HG03135 (cell line): ENCODE measurements at regions not wholly inside any gene's neighbourhood (a gene's known extent, or its start where the extent isn't known, plus 50 kb on each side); places are given as distances from the start of the nearest gene placed in this dataset.

Source experiments
- ATAC-seq: cut with Tn5 transposase; IDR thresholded peaks from one replicate; pipeline ENCODE4 v1.9.1; 2021; ENCODE audit warnings: mild to moderate bottlenecking, moderate library complexity; ENCODE audit not compliant: unreplicated experiment

DNA sequence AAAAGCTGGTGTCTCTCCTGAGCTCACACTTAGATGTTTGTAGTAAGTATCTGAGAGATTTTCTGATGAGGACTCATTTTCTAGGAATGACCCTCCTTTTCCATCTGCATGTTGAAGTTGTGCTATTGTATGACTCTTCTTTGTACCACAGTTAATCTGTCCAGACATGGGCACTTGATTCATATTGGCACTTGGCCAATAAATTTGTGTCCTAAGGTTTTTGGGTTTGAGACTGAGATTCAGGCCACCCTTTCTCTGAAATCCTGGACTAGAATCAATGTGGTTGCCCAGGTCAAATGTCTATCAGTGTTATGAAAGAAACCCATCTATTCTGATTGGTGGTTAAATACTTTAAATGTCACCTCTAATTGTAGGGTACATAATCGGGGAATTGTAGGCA lies 869.0 kb downstream of the SH3BGRL start:
- ATAC-seq, result no peak

DNA sequence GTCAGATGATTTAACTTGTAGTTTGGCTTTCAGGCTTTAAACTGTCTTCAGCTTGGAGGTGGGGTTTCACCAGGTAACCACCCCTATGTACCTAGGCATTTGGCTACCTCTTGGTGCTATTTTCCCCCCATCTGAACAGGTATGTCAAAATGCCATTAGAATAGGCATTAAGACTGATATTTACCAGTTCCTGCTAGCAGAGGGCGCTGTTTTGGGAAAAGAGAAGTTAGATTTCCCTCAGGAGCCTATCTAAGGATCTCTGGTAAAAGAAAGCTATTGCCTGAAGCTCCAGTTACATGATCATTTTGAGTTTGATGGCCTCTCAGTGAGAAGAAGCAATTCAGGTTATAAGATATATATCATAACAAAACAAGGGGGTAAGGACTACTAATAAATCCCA lies 879.1 kb downstream of the SH3BGRL start:
- ATAC-seq, result no peak

DNA sequence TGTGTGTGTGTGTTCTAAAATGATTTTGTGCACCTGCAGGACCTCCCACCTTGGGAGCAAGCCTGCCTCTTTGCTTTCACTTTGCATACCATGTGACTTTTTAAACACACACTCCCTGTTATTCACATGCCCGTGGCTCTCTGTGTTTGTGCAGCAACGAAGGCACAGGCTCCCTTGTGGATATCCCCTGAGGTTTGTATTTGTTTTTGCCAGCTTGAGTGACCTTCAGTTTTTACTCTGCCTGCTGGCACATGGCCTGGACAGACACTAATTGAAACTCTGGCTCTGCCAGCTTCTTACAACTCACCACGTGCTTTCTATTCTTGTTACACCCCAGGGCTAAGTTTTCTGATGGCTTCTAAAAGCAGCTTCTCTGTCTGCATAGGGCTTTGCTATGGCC lies 885.8 kb downstream of the SH3BGRL start:
- ATAC-seq, result no peak

DNA sequence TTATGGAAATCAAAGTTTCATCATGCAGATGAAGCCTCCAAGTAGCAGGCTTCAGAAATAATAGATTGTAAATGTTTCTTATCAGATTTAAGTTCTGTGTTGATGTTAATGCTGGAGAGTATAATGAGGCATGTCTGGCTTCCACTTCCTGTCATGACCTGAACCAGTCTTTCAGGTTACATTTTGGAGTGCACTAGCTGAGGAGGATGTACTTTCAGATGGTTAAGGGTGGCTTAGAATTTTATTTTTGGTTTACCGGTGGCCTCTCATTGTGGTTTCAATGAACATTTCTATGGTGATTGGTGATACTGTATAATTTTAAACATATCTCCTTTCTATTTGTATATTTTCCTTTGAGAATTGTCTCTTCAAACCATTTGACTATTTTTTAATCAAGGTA lies 890.4 kb downstream of the SH3BGRL start:
- ATAC-seq, result no peak

DNA sequence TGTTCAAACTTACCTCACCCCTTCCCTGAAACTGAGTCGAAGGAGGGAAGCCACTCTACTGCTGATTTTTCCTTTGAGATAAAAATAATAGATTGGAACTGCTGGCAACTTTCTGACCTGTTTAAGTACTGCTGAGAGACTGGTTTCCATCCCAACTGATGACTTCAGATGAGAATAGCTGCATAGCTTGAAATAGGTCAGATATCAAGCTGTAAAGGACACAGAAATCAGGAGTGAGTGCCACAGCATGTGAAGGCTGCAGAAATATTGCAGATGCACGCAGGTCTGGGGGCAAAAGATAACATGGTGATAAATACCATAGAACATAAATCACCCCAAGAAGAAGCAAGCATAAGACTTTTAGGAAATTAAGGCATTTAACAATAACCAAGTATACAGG lies 923.2 kb downstream of the SH3BGRL start:
- no peak for ATAC-seq

DNA sequence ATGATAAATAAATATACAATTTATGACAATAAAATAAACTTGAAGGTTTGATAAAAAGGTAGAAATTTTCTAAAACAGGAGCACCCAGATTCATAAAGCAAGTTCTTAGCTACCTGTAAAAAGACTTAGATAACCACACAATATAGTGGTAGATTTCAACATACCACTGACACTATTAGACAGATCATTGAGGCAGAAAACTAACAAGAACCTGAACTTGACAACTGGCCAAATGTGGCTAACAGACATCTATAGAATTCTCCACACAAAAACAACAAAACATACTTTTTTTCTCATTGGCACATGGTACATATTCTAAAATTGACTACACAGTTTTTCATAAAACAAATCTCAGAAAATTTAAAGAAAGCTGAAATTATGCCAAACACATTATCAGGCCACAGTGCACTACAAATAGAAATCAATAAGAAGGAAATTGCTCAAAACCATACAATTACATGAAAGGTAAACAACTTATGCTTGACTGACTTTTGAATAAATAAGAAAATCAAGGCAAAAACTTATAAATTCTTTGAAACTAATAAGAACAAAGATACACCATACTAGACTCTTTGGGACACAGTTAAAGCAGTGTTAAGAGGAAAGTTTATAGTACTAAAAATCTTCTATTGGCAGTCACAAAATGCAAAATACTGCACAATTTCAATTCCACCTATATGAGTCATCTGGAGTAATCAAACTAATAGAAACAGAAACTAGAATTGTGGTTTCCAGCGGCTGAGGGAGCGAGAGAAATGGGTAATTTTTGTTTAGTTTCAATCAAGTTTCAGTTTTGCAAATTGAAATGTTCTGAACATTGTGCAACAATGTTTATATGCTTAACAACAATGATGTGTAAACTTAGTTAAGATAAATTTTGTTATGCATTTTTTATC lies 925.6 kb downstream of the SH3BGRL start:
- peak; percentile 93 for ATAC-seq

DNA sequence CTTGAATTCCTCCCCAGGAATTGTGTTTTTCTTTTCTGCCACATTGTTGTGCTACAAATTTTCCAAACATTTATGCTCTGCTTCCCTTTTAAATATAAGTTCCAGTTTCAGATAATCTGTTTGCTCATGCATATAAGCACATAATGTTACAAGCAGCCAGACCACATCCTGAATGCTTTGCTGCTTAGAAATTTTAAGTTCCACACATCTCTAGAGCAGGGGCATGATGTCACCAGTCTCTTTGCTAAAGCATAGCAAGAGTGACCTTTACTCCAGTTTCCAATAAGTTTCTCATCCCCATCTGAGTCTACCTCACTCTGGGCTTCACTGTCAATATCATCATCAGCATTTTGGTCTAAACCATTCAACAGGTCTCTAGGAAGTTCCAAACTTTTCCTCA lies 932.5 kb downstream of the SH3BGRL start:
- ATAC-seq, result no peak

DNA sequence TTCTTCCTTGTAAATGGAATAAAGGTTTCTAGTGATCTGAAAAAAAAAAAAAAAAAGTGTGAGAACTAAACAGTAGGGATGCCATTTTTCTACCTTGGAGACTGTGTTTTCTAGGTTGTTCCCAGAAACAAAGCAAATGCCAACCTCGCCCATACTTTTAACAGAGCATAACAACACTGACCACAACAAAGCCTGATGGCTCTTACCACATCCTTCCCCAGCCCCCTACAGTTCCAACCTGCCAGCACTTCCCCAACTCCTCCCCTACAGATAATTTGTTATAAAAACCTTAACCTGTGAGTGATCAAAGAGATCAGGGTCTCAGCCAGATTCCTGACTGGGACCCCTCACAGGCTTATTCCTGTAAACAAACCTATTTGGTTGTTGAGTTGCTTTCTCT lies 940.0 kb downstream of the SH3BGRL start:
- no peak for ATAC-seq

DNA sequence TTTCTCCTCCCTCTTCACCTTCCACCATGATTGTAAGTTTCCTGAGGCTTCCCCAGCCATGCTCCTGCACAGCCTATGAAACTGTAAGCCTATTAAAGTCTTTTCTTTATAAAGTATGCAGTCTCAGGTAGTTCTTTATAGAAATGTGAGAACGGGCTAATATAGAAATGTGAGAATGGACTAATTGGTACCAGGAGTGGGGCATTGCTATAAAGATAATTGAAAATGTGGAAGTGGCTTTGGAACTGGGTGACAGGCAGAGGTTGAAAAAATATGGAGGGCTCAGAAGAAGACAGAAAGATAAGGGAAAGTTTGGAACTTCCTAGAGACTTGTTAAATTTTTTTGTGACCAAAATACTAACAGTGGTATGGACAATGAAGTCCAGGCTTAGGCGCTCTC lies 959.3 kb downstream of the SH3BGRL start:
- ATAC-seq, result no peak

DNA sequence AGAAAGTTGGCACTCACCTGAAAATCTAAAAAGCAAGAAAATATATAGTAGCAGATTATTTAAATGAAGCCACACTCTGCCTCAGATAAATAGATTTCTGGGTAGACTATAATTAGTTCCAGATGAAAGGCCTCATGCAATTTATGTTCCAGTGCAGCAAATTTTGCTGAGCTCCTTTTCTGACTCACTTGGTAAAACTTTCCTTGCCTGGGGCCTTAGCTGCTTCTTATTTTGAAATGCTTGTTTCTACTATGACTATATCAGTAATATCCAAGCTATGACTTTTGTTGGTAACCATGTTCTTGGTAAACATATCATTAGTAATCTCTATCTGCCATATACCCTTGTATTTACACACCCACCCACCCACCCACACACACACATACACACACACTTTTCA lies 961.8 kb downstream of the SH3BGRL start:
- ATAC-seq, result no peak

DNA sequence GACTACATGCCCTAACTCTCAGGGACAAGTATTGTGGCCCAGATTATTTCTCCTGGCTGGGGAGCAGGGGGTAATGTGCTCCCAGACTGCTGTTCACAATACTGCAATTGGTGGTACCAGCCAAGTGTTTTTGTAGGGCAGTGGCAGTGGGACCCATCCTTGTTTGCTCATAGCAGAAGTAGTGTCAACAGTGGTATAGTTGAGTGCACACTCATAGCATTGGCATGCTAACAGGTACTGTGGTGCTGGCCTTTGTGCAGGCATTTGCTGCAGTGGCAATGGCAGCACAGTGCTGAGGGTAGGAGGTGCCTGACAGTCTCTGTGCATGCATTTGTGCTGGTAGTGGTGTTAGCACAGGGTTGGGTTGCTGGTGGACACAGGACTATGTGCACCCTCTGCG lies 995.0 kb downstream of the SH3BGRL start:
- no peak for ATAC-seq

DNA sequence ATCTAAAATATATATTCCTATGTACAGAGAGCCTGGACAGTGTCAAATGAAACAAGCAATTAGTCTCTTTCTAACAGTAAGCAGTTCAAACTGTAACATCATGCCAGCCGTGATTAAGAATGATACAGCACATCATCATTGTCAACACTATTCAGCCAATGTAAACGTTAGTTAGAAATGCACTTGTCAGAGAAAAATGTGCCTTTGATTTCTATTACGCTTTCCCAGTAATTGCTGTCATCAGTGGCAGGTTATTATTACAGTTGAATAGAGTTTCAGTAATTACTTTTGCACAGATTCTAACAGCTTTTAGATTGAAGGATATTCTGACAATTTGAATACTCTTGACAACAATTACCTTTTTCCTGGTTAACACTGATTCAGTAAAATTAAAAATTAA lies 1007.1 kb downstream of the SH3BGRL start:
- ATAC-seq, result no peak

DNA sequence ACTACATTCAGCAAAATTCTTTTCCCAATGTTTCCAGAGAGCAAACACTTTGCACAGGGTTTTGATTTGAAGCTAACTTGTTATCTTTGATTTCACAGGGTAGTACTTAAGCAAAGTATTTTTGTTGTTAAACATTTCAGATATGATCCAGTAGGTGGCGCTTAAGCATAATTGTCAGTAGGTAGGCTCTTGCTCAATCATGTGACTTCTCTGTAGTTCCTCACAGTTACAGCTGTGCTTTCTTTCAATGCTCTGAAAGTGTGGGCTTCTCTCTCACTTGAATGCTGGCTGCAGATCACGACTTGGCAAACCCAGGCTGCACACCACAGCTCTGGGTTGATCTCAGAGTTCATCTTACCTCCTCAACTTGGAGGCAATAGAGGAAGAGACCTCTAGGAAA lies 1016.5 kb downstream of the SH3BGRL start:
- peak; percentile 60 for ATAC-seq

DNA sequence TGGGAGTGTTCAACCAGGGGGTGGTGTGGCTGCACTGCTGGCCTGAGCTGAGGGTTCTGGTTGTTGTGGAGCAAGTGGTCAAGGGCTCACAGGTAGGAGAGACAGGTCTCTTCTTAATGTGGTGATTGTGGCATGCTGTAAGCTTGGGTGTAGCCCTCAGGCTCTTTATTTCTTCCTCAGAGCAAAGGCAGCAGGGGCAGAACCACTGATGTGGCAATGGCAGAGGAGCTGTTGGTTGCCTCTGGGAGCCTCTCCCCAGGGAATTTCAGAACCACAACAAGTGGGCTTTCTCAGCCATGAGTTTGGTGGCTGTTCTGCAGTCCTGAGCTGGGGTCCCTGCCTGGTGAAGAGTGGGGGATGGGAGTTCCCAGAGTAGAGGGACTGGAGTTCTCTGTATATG lies 1017.2 kb downstream of the SH3BGRL start:
- no peak for ATAC-seq

DNA sequence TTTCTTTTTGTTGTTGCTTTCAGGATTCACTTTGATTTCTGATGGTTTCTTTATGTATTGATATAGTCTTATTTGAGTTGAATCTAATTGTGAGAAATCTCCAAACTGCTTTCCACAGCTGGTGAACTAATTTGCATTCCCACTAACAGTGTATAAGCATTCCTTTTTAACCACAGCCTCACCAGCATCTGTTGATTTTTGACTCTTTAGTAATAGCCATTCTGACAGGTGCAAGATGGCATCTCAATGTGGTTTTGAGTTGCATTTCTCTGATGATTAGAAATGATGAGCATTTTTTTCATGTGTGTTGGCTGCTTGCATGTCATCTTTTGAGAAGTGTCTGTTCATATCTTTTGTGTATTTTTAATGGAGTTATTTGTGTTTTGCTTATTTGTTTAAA lies 1023.1 kb downstream of the SH3BGRL start:
- ATAC-seq, result no peak

DNA sequence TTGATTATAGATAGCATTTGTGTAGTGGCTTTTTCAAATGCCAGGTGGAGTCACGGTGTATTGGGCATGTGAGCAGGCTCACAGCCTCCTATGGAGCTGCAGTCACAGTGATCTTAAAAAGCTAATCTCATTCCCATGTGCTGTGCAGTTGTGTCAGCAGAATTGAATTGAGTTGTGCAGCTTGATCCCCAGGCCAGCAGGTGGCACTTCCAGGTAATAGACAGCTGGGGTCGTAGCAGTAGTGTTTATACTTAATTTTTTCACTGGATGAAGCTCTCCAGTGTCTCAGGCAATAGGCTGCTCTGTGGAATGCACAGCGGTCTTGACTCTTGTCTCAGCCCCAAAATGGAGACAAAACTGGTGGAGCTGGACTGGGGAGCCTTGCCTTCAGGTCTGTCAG lies 1028.1 kb downstream of the SH3BGRL start:
- no peak for ATAC-seq

DNA sequence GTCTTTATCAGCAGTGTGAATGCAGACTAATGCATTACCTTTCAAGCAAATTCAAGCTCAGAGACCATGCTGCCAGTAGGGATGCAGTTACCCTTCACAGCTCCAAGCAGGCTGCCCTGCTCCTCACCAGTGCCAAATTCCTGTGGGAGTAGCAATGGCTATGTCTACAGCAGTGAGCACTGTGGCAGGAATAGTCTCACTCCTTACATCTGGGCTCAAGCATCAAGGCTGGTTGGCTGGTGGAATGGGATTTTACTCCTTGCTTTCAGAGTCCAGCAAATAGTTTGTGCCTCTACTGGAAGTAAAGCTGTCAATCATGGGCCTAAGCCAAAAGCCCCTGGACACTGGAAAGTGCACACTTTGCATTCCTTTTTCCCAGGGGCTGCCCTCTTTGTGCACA lies 1030.8 kb downstream of the SH3BGRL start:
- ATAC-seq, result no peak

DNA sequence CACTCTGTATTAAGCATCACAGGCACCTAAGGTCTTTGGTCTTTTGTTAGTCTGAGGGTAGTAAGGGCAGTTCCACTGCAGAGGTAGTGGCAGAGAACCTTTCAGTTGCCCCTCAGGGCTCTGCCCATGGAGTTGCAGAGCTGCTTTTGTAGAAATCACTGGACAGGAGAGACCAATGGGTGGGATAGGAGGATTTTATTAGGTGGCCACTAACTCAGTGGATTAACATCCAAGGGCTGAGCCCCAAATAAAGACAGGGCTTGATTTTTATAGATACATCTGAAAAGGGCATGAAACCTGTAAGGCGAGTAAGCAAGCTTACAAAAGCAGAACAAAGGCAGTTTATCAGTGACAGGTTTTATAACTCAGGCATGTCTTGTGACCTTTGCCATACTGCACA lies 1035.4 kb downstream of the SH3BGRL start:
- no peak for ATAC-seq
